COLO668 (cell line): ENCODE measurements at regions not wholly inside any gene's neighbourhood (a gene's known extent, or its start where the extent isn't known, plus 50 kb on each side); places are given as distances from the start of the nearest gene placed in this dataset.

Experiments used
- DNase-seq: peaks from one replicate; lab custom pipeline; 2025; ENCODE audit not compliant: unreplicated experiment; lab: John Stamatoyannopoulos, UW

DNA sequence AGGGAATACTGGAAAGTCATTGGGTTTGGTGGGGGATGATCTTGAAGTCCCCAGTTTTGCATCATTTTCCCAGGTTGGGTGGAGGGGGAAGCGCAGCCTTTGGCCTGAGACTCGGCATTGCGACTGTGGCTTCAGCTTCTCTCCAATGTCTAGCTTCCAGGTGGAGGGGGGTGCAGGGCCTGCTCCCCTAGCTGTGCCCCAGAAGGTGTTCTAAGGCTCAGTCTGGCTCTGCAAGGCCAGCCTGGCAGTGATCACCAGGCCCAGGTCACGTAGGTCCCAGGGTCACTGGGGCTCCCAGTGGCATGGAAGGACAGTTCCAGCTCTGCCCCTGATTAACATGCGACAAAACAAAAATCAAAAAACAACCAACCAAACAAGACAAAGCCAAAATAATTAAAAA is 56.9 kb upstream of the HAAO start:
- no peak for DNase-seq

- DNase-seq: no peak
Measured at GRCh38 chr2:42848726-42849290, 56.4 kb upstream of the HAAO start.

DNA sequence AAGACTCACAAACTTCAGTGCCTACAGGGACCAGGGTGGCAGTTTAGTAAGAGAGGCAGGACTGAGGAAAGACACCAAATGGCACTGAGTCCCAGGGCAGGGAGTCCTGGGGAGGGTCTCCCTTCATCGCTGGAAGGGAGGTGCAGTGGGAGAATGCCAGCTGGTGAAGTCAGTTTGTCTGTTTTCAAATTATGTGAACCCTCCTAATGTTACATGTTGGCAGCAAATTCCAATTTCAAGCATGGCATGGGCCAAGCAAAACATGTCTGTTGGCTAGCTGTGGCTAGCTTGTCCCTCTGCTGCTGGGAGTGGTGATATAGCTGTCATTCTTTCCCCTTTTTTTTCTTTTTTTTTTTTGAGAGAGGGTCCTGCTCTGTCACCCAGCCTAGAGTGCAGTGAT is 55.9 kb upstream of the HAAO start:
- DNase-seq: no peak

GRCh38 chr2:42847596-42848151 is 55.3 kb upstream of the HAAO start:
- no peak for DNase-seq

- no peak for DNase-seq
Measured at GRCh38 chr2:42846932-42847595, 54.7 kb upstream of the HAAO start.

GRCh38 chr2:42846026-42846425 is 53.6 kb upstream of the HAAO start:
- no peak for DNase-seq

GRCh38 chr2:42844901-42845821 is 52.8 kb upstream of the HAAO start:
- DNase-seq: no peak

DNA sequence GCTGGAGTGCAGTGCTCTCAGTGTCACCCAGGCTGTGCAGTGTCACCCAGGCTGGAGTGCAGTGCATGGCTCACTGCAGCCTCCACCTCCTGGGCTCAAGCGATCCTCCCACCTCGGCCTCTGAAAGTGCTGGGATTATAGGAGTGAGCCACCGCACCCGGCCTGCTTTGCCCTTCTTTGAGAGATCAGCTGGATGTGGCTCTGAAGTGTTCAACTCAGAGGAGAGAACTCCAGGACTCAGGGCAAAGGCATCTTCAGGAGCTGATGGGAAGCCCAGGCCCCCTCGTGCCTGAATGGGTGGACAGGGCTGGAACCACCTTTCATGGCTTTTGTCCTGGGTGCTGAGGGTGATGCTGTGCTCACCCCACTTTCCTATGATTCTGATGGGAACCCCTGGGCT is 52.0 kb upstream of the HAAO start:
- no peak for DNase-seq

GRCh38 chr2:42843611-42844010 is 51.2 kb upstream of the HAAO start:
- DNase-seq: no peak

- DNase-seq: no peak
Measured at GRCh38 chr2:42843131-42843530, 50.7 kb upstream of the HAAO start.

- DNase-seq: no peak
Measured at GRCh38 chr2:42842466-42842865, 50.1 kb upstream of the HAAO start.
